Neural progenitor cell (in vitro differentiated cells): ENCODE measurements at regions not wholly inside any gene's neighbourhood (a gene's known extent, or its start where the extent isn't known, plus 50 kb on each side); places are given as distances from the start of the nearest gene placed in this dataset.
A peak's percentile ranks its signal among the peaks of the same experiment; 100 is the strongest.

Experiments
- DNase-seq: peaks from one replicate; pipeline ENCODE4 v3.0.0-alpha.2; 2016; ENCODE audit warnings: low spot score
- H2AFZ ChIP-seq: fragments of 200-600 bp; sonication (generic); replicated peaks from 2 replicates; pipeline ENCODE4 v1.6.1; 2016; ENCODE audit warnings: antibody characterized with exemption
- H3F3A ChIP-seq: fragments of 200-600 bp; sonication (generic); 2 replicates; pipeline ENCODE4 v1.6.1; 2016; ENCODE audit warnings: antibody characterized with exemption, low read depth
- H3K27ac ChIP-seq: fragments of 200-600 bp; sonication (generic); 2 replicates; pipeline ENCODE4 v1.5.1; 2016; ENCODE audit warnings: mild to moderate bottlenecking
- H3K27me3 ChIP-seq: fragments of 200-600 bp; sonication (generic); 2 replicates; pipeline ENCODE4 v1.6.1; 2016; ENCODE audit warnings: mild to moderate bottlenecking, moderate library complexity
- H3K36me3 ChIP-seq: fragments of 200-600 bp; sonication (generic); 2 replicates; pipeline ENCODE4 v1.5.1; 2016
- H3K4me1 ChIP-seq: fragments of 200-600 bp; sonication (generic); 2 replicates; pipeline ENCODE4 v1.6.1; 2016; ENCODE audit warnings: mixed run types
- H3K4me2 ChIP-seq: fragments of 200-600 bp; sonication (generic); 2 replicates; pipeline ENCODE4 v1.6.1; 2016
- H3K4me3 ChIP-seq: fragments of 200-600 bp; sonication (generic); 2 replicates; pipeline ENCODE4 v1.5.1; 2016
- H3K79me2 ChIP-seq: fragments of 200-600 bp; sonication (generic); 2 replicates; pipeline ENCODE4 v1.6.1; 2016; ENCODE audit warnings: low read depth
- H3K9ac ChIP-seq: fragments of 200-600 bp; sonication (generic); 2 replicates; pipeline ENCODE4 v1.6.1; 2016
- H3K9me3 ChIP-seq: fragments of 200-600 bp; sonication (generic); 2 replicates; pipeline ENCODE4 v1.5.1; 2016; ENCODE audit warnings: low read depth
- H4K20me1 ChIP-seq: fragments of 200-600 bp; sonication (generic); 2 replicates; pipeline ENCODE4 v1.6.1; 2016; ENCODE audit warnings: low read depth
- H3K27ac Mint-ChIP-seq: 3 replicates; pipeline ENCODE4 v1.8.0; 2021; ENCODE audit warnings: mixed read lengths
- H3K27me3 Mint-ChIP-seq: 2 replicates; pipeline ENCODE4 v1.8.0; 2022; ENCODE audit warnings: low read depth, mild to moderate bottlenecking, inconsistent platforms, moderate library complexity, mixed read lengths; ENCODE audit not compliant: insufficient read depth
- H3K36me3 Mint-ChIP-seq: 3 replicates; pipeline ENCODE4 v1.8.0; 2021; ENCODE audit warnings: mixed read lengths
- H3K4me1 Mint-ChIP-seq: 3 replicates; pipeline ENCODE4 v1.8.0; 2021; ENCODE audit warnings: mixed read lengths
- H3K4me3 Mint-ChIP-seq: 3 replicates; pipeline ENCODE4 v1.8.0; 2021; ENCODE audit warnings: mild to moderate bottlenecking, moderate library complexity, mixed read lengths
- H3K9me3 Mint-ChIP-seq: 3 replicates; pipeline ENCODE4 v1.8.0; 2020; ENCODE audit warnings: mixed read lengths
- EZH2 ChIP-seq: fragments of 200-600 bp; sonication (generic); IDR thresholded peaks from 2 replicates; pipeline ENCODE4 v1.6.1; 2017; ENCODE audit warnings: antibody characterized with exemption, mild to moderate bottlenecking, moderate library complexity
- EZH2phosphoT487 ChIP-seq: fragments of 200-600 bp; sonication (generic); IDR thresholded peaks from 2 replicates; pipeline ENCODE4 v1.6.1; 2017; ENCODE audit warnings: antibody characterized with exemption
- TF ChIP-seq, protein P1 (sequence below): fragments of 200-600 bp; sonication (generic); IDR thresholded peaks from 2 replicates; pipeline ENCODE4 v1.5.1; 2017; ENCODE audit warnings: antibody characterized with exemption, mild to moderate bottlenecking

DNA sequence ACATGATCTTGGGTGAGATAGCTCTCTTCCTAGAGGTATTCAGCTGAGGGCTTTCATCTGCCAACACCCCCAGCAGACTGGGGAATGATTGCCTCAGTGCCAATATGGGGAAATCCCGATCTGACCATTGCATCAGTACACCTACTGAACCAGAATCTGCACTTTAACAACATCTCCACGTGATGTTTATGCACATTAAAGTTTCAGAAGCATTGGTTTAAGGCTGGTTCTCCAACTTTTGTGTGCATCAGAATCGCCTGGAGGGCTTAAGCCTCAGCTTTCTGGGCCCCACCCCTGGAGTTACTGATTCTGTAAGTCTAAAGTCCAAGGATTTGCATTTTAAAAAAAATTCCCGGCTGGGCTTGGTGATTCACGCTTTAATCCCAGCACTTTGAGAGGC lies 123.6 kb upstream of the MED13 start:
- Mint-ChIP-seq H3K27me3 (no peaks in the 10 kb centered on the region), H3K36me3 (no peaks in the 10 kb centered on the region), H3K4me1 (peaks cover 11% of the 10 kb centered on the region), H3K4me3 (no peak overlapping the region), H3K27ac (no peak overlapping the region), H3K9me3 (no peaks in the 10 kb centered on the region)
- H3F3A ChIP-seq, result no peaks in the 10 kb centered on the region
- no peak overlapping the region for H3K9ac ChIP-seq
- no peak overlapping the region for H2AFZ ChIP-seq
- H3K4me1 ChIP-seq, result no peaks in the 10 kb centered on the region
- no peaks in the 10 kb centered on the region for H4K20me1 ChIP-seq
- no peak overlapping the region for H3K4me3 ChIP-seq
- peak; percentile 20 for DNase-seq
- TF ChIP-seq, protein P1, sequence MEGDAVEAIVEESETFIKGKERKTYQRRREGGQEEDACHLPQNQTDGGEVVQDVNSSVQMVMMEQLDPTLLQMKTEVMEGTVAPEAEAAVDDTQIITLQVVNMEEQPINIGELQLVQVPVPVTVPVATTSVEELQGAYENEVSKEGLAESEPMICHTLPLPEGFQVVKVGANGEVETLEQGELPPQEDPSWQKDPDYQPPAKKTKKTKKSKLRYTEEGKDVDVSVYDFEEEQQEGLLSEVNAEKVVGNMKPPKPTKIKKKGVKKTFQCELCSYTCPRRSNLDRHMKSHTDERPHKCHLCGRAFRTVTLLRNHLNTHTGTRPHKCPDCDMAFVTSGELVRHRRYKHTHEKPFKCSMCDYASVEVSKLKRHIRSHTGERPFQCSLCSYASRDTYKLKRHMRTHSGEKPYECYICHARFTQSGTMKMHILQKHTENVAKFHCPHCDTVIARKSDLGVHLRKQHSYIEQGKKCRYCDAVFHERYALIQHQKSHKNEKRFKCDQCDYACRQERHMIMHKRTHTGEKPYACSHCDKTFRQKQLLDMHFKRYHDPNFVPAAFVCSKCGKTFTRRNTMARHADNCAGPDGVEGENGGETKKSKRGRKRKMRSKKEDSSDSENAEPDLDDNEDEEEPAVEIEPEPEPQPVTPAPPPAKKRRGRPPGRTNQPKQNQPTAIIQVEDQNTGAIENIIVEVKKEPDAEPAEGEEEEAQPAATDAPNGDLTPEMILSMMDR, result no peak
- TF ChIP-seq EZH2, result no peak
- TF ChIP-seq EZH2phosphoT487, result no peak
- no peaks in the 10 kb centered on the region for H3K79me2 ChIP-seq
- no peaks in the 10 kb centered on the region for H3K36me3 ChIP-seq
- no peaks in the 10 kb centered on the region for H3K27me3 ChIP-seq
- H3K27ac ChIP-seq, result no peak overlapping the region
- H3K4me2 ChIP-seq, result no peak overlapping the region
- no peaks in the 10 kb centered on the region for H3K9me3 ChIP-seq

DNA sequence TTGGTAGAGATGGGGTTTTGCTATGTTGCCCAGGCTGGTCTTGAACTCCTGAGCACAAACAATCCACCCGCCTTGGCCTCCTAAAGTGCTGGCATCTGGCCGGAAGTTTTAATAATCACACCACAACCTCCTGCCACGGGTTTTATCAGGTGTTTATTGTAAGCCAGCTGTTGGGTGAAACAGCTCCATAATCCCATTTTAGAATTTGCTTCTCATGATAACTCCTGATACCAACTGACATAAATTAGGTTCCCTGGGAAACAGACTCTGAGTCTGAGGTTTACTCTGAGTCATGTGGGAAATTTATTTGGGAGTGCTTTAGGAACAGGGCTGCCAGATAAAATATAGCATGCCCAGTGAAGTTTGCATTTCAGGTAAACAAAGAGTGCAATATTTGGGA lies 122.6 kb upstream of the MED13 start:
- Histone ChIP-seq H3K4me2 (no peak overlapping the region), H3K27me3 (no peaks in the 10 kb centered on the region), H3F3A (no peaks in the 10 kb centered on the region), H3K4me1 (no peaks in the 10 kb centered on the region), H4K20me1 (no peaks in the 10 kb centered on the region), H3K79me2 (no peaks in the 10 kb centered on the region), H3K9me3 (no peaks in the 10 kb centered on the region), H3K4me3 (no peak overlapping the region), H2AFZ (no peak overlapping the region), H3K27ac (no peak overlapping the region), H3K9ac (no peak overlapping the region), H3K36me3 (no peaks in the 10 kb centered on the region)
- no peak overlapping the region for H3K27ac Mint-ChIP-seq
- no peak for DNase-seq
- H3K36me3 Mint-ChIP-seq, result no peaks in the 10 kb centered on the region
- H3K9me3 Mint-ChIP-seq, result no peaks in the 10 kb centered on the region
- H3K27me3 Mint-ChIP-seq, result no peaks in the 10 kb centered on the region
- H3K4me1 Mint-ChIP-seq, result peaks cover 11% of the 10 kb centered on the region
- no peak overlapping the region for H3K4me3 Mint-ChIP-seq
- TF ChIP-seq EZH2phosphoT487 (no peak), EZH2 (no peak)
- TF ChIP-seq, protein P1, result no peak

DNA sequence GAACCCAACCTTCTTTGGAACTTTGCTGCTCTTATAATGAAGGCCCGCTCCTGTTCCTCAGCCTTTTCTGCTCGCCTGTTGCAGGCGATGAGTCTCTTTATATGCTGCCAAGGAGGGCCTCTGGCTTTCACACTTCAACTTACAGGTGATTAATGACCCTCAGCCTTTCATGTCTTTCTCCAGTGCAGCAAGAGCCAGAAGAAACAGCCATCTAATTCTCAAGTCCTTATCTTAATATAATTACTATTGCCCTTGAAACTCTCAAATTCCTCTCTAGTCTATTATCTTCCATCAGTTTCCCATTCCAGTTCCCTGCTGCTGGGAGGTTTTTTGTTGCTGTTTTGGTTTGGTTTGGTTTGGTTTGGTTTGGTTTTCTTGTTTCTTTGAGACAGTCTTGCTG lies 121.8 kb upstream of the MED13 start:
- H3K4me3 Mint-ChIP-seq, result no peak overlapping the region
- H3K36me3 Mint-ChIP-seq, result no peaks in the 10 kb centered on the region
- no peaks in the 10 kb centered on the region for H3K9me3 ChIP-seq

More for the DNA sequence above, 121.8 kb upstream of the MED13 start:
- Histone ChIP-seq H3K27me3 (no peaks in the 10 kb centered on the region), H4K20me1 (no peaks in the 10 kb centered on the region), H3K4me2 (no peak overlapping the region), H2AFZ (no peak overlapping the region), H3K36me3 (no peaks in the 10 kb centered on the region), H3K4me3 (no peak overlapping the region), H3K9ac (no peak overlapping the region), H3F3A (no peaks in the 10 kb centered on the region), H3K79me2 (no peaks in the 10 kb centered on the region), H3K27ac (no peak overlapping the region), H3K4me1 (no peaks in the 10 kb centered on the region)
- TF ChIP-seq EZH2 (no peak), EZH2phosphoT487 (no peak)
- TF ChIP-seq, protein P1, result no peak
- peaks cover 7% of the 10 kb centered on the region for H3K4me1 Mint-ChIP-seq
- DNase-seq, result no peak
- H3K27me3 Mint-ChIP-seq, result no peaks in the 10 kb centered on the region
- H3K9me3 Mint-ChIP-seq, result no peaks in the 10 kb centered on the region
- no peak overlapping the region for H3K27ac Mint-ChIP-seq
